ENCODE measurements at regions not wholly inside any gene's neighbourhood (a gene's known extent, or its start where the extent isn't known, plus 50 kb on each side); places are given as distances from the start of the nearest gene placed in this dataset.

DNA sequence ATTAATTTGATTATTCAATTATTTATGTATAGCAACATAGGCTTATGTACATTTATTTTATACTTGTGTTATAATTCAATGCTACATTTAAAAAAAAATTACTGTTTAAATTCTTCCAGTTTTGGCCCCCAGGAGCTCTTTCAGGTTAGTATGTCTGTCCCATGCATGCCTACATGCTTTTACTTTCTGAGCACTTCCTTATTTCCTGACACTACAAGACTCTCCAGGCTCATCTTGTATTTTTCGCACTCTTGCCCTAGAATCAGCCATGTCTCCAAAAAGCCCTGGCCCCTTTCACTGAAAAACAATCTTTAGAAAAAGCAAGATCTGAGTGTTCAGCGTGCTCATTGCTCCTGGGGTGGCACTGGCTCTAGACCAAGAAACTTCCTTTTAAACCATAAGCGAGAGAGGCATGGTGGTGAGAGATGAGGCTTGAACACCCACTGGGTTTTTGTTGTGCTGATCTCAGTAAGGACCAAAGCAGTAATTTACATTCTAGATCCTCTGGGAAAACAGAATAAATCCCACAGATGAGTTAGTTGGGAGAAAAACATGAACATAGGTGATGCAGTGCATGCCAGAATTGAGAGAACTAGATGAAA lies 95.0 kb downstream of the SLC30A10 start (continued):
- no peak for TF ChIP-seq SP3 (tag by site-specific recombination; IDR thresholded peaks at IDR 0.05)
- TF ChIP-seq REPIN1 (tag by site-specific recombination; IDR thresholded peaks at IDR 0.05; ENCODE audit: low read depth), result no peak
- no peak for TF ChIP-seq ZNF626 (tag by site-specific recombination; IDR thresholded peaks at IDR 0.05)
- no peak for TF ChIP-seq ZNF518A (tag by site-specific recombination; conservative IDR thresholded peaks at IDR 0.05; ENCODE audit: low read depth)
- TF ChIP-seq ZNF155 (tag by site-specific recombination; IDR thresholded peaks at IDR 0.05), result no peak
- TF ChIP-seq KLF8 (tag by site-specific recombination; IDR thresholded peaks at IDR 0.05), result no peak
- TF ChIP-seq ZNF776 (tag by site-specific recombination; IDR thresholded peaks at IDR 0.05; ENCODE audit: borderline replicate concordance), result no peak

DNA sequence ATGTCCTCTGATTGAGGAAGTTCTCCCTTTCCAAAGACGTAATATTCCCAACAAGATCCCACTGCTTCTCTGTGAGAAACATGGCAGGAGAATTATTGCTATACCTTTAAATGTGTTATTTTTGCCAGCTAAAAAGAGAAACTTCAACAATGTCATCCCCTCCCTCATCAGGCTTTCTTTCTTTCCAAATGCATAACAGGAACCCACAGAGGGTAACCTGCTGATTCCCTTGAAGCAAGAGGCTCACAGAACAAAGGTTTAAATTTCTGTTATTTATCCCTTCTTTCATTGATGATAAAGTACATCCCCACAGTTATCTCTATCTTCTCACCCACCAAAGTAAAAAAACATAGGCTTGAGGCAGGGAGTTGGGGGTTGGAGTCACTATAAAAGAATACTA lies 102.1 kb downstream of the SLC30A10 start:
- ChIA-PET CTCF (interaction anchor here (1.3 kb wide), 1 partner anchor 14 kb away, joined by 6 read pairs; no protein-coding TSS in a partner anchor), POLR2A (no interaction called here)
- Histone ChIP-seq H3K4me1 (ENCODE audit: control insufficient read depth, insufficient read depth, low read length) (no peaks in the 10 kb centered on the region), H3K36me3 (ENCODE audit: control insufficient read depth in 2 of 2, insufficient read depth in 1 of 2, low read length in 2 of 2) (no peaks in the 10 kb centered on the region), H3K27ac (ENCODE audit: extremely low read depth, low read depth, low read length) (no peak overlapping the region), H3K4me3 (ENCODE audit: low read depth, low read length) (no peak overlapping the region), H3K9me3 (ENCODE audit: control insufficient read depth, insufficient read depth, low read depth, low read length) (no peaks in the 10 kb centered on the region)
- TF ChIP-seq ZNF548 (tag by site-specific recombination; IDR thresholded peaks at IDR 0.05) (no peak), ZNF292 (tag by site-specific recombination; IDR thresholded peaks at IDR 0.05; ENCODE audit: borderline replicate concordance, low read depth) (no peak), HOXD13 (CRISPR knock-in tag; IDR thresholded peaks at IDR 0.05; ENCODE audit: borderline replicate concordance) (no peak), ZNF76 (tag by site-specific recombination; IDR thresholded peaks at IDR 0.05; ENCODE audit: borderline replicate concordance, low read depth) (no peak), ZNF423 (tag by site-specific recombination; IDR thresholded peaks at IDR 0.05) (no peak), ZNF514 (tag by site-specific recombination; IDR thresholded peaks at IDR 0.05) (no peak)

GRCh38 chr1:219825355-219825754 lies 103.0 kb downstream of the SLC30A10 start:
- Histone ChIP-seq H3K4me3 (ENCODE audit: low read depth, low read length) (no peak overlapping the region), H3K27ac (ENCODE audit: extremely low read depth, low read depth, low read length) (no peak overlapping the region), H3K36me3 (ENCODE audit: control insufficient read depth in 2 of 2, insufficient read depth in 1 of 2, low read length in 2 of 2) (no peaks in the 10 kb centered on the region), H3K9me3 (ENCODE audit: control insufficient read depth, insufficient read depth, low read depth, low read length) (no peaks in the 10 kb centered on the region), H3K4me1 (ENCODE audit: control insufficient read depth, insufficient read depth, low read length) (no peaks in the 10 kb centered on the region)
- ChIA-PET CTCF (interaction anchor here (0.7 to 1.3 kb wide), 2 partner anchors 8 to 13 kb away, joined by 4 to 6 read pairs; no protein-coding TSS in a partner anchor), POLR2A (interaction anchor here (0.6 kb wide), 1 partner anchor 246 kb away, joined by 7 read pairs; no protein-coding TSS in a partner anchor)
- TF ChIP-seq ZNF548 (tag by site-specific recombination; IDR thresholded peaks at IDR 0.05) (no peak), ZNF707 (tag by site-specific recombination; IDR thresholded peaks at IDR 0.05) (no peak), KLF7 (tag by site-specific recombination; IDR thresholded peaks at IDR 0.05; ENCODE audit: borderline replicate concordance) (no peak), ZNF623 (tag by site-specific recombination; IDR thresholded peaks at IDR 0.05) (no peak), YY1 (tag by site-specific recombination; IDR thresholded peaks at IDR 0.05) (no peak), ZNF777 (tag by site-specific recombination; IDR thresholded peaks at IDR 0.05; ENCODE audit: borderline replicate concordance) (no peak), ZIC2 (tag by site-specific recombination; IDR thresholded peaks at IDR 0.05) (no peak), SALL2 (tag by site-specific recombination; IDR thresholded peaks at IDR 0.05; ENCODE audit: borderline replicate concordance) (no peak), ZFP37 (tag by site-specific recombination; IDR thresholded peaks at IDR 0.05) (no peak), ZNF398 (tag by site-specific recombination; IDR thresholded peaks at IDR 0.05) (0 out of 2 replicates have a peak, but pooled peaks have one; percentile 33), ZNF624 (tag by site-specific recombination; IDR thresholded peaks at IDR 0.05) (no peak), ZNF416 (tag by site-specific recombination; IDR thresholded peaks at IDR 0.05) (no peak), HOXD13 (CRISPR knock-in tag; IDR thresholded peaks at IDR 0.05; ENCODE audit: borderline replicate concordance) (no peak), ZNF561 (tag by site-specific recombination; IDR thresholded peaks at IDR 0.05; ENCODE audit: borderline replicate concordance) (no peak)
- TF ChIP-seq, protein P1, sequence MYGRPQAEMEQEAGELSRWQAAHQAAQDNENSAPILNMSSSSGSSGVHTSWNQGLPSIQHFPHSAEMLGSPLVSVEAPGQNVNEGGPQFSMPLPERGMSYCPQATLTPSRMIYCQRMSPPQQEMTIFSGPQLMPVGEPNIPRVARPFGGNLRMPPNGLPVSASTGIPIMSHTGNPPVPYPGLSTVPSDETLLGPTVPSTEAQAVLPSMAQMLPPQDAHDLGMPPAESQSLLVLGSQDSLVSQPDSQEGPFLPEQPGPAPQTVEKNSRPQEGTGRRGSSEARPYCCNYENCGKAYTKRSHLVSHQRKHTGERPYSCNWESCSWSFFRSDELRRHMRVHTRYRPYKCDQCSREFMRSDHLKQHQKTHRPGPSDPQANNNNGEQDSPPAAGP (tag by site-specific recombination; IDR thresholded peaks at IDR 0.05), result 0 out of 2 replicates have a peak, but pooled peaks have one; percentile 22
